Right lobe of liver (tissue), 4 donors: ENCODE measurements at regions not wholly inside any gene's neighbourhood (a gene's known extent, or its start where the extent isn't known, plus 50 kb on each side); places are given as distances from the start of the nearest gene placed in this dataset.

Experiments used
- CTCF ChIP-seq, 4 donors: fragments of 200-600 bp in 3 of 4; fragments of 450-650 bp in 1 of 4; IDR thresholded peaks; one replicate each; pipeline versions ENCODE4 v1.5.1 to v1.8.0; 2016 to 2022; ENCODE audit warnings: antibody characterized with exemption in 4 of 4, mild to moderate bottlenecking in 2 of 4
- POLR2A ChIP-seq: fragments of 450-650 bp; IDR thresholded peaks from one replicate; pipeline ENCODE4 v1.6.1; 2017; ENCODE audit warnings: antibody characterized with exemption, mild to moderate bottlenecking
- donor health status: DM: no; HTN: no; CAD: no.
- donor health status: DM: no; HTN: no; CAD: no.
- donor health status: DM: no; HTN: yes; CAD: no.

GRCh38 chr5:12805165-12805698 is 901.0 kb upstream of the CTNND2 start:
- TF ChIP-seq CTCF (IDR thresholded peaks at IDR 0.05) (no peak), POLR2A (no peak)
